GM19372 (cell line): ENCODE measurements at regions not wholly inside any gene's neighbourhood (a gene's known extent, or its start where the extent isn't known, plus 50 kb on each side); places are given as distances from the start of the nearest gene placed in this dataset.
"Not testable (repeated sequence)": the region's sequence is repeated elsewhere in the genome, so short reads cannot be mapped to it uniquely, and the experiment has no call there.

Experiments used
- ATAC-seq: cut with Tn5 transposase; IDR thresholded peaks from one replicate; pipeline ENCODE4 v1.9.1; 2021; ENCODE audit warnings: mild to moderate bottlenecking, low read depth, moderate library complexity; ENCODE audit not compliant: unreplicated experiment

- ATAC-seq: no peak
These were observed 149.5 kb upstream of the CITED2 start for GRCh38 chr6:139523986-139524385.

- no peak for ATAC-seq
These were observed 148.2 kb upstream of the CITED2 start for GRCh38 chr6:139522511-139523220.

GRCh38 chr6:139521338-139521737, 146.9 kb upstream of the CITED2 start:
- no peak for ATAC-seq

GRCh38 chr6:139520321-139520768, 145.9 kb upstream of the CITED2 start:
- no peak for ATAC-seq

GRCh38 chr6:139519571-139520031, 145.2 kb upstream of the CITED2 start:
- ATAC-seq: no peak

- no peak for ATAC-seq
These were observed 144.6 kb upstream of the CITED2 start for GRCh38 chr6:139519097-139519496.

GRCh38 chr6:139518556-139519091, 144.2 kb upstream of the CITED2 start:
- no peak for ATAC-seq

GRCh38 chr6:139517998-139518555, 143.6 kb upstream of the CITED2 start:
- ATAC-seq: not testable (repeated sequence)

- ATAC-seq: no peak
These were observed 141.1 kb upstream of the CITED2 start for GRCh38 chr6:139515511-139515910.

GRCh38 chr6:139514819-139515218, 140.4 kb upstream of the CITED2 start:
- no peak for ATAC-seq

- no peak for ATAC-seq
These were observed 135.8 kb upstream of the CITED2 start for GRCh38 chr6:139510040-139510790.

GRCh38 chr6:139509167-139509566, 134.7 kb upstream of the CITED2 start:
- no peak for ATAC-seq

GRCh38 chr6:139508576-139508975, 134.1 kb upstream of the CITED2 start:
- no peak for ATAC-seq

GRCh38 chr6:139508023-139508422, 133.6 kb upstream of the CITED2 start:
- no peak for ATAC-seq

- no peak for ATAC-seq
These were observed 126.5 kb upstream of the CITED2 start for GRCh38 chr6:139500977-139501376.

- no peak for ATAC-seq
These were observed 124.3 kb upstream of the CITED2 start for GRCh38 chr6:139498715-139499114.

- no peak for ATAC-seq
These were observed 123.0 kb upstream of the CITED2 start for GRCh38 chr6:139497345-139497961.

- ATAC-seq: no peak
These were observed 122.4 kb upstream of the CITED2 start for GRCh38 chr6:139496654-139497344.

- ATAC-seq: no peak
These were observed 120.0 kb upstream of the CITED2 start for GRCh38 chr6:139494376-139494990.

GRCh38 chr6:139490482-139490881, 116.0 kb upstream of the CITED2 start:
- peak; percentile 55 for ATAC-seq
